OCI-LY3 (cell line): ENCODE measurements at regions not wholly inside any gene's neighbourhood (a gene's known extent, or its start where the extent isn't known, plus 50 kb on each side); places are given as distances from the start of the nearest gene placed in this dataset.

Source experiments
- EZH2phosphoT487 ChIP-seq: fragments of 200-600 bp; shearing (Covaris generic); IDR thresholded peaks from 2 replicates; pipeline ENCODE4 v1.6.1; 2018; ENCODE audit warnings: antibody characterized with exemption, mixed run types, low read depth
- TF ChIP-seq, protein P1 (sequence below): fragments of 200-600, 300-600 bp; sonication (generic); IDR thresholded peaks from 2 replicates; pipeline ENCODE4 v1.5.1; 2014; ENCODE audit warnings: antibody characterized with exemption, low read length, low read depth

DNA sequence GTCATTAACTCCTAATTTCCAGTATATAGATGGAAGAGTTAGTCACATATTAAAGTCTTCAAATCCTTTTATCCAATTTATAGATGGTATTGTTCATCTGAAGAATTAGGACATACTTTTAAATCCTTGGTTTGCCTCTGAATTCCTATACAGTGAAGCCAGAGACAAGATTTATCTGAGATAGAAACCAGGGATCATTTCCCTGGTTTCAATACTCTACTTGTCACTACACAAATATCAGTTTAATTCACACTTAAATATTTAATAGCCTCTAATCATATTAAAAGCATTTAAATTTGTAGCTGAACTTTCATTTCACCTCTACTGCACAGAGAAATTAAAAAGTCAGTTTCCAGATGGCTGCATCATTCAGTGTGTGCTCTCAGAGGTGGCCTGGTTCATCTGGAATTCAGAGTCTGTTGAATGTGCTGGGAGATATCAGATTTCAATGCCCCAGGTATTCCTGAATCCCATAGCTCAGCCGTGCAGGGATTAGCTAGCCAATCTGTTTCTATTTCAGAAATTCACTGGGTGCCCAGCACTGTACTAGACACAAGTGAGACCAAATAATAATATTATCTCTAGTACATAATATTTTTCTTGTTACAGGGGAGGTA is 344.3 kb downstream of the AASDHPPT start:
- TF ChIP-seq, protein P1, sequence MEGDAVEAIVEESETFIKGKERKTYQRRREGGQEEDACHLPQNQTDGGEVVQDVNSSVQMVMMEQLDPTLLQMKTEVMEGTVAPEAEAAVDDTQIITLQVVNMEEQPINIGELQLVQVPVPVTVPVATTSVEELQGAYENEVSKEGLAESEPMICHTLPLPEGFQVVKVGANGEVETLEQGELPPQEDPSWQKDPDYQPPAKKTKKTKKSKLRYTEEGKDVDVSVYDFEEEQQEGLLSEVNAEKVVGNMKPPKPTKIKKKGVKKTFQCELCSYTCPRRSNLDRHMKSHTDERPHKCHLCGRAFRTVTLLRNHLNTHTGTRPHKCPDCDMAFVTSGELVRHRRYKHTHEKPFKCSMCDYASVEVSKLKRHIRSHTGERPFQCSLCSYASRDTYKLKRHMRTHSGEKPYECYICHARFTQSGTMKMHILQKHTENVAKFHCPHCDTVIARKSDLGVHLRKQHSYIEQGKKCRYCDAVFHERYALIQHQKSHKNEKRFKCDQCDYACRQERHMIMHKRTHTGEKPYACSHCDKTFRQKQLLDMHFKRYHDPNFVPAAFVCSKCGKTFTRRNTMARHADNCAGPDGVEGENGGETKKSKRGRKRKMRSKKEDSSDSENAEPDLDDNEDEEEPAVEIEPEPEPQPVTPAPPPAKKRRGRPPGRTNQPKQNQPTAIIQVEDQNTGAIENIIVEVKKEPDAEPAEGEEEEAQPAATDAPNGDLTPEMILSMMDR, result no peak
- no peak for TF ChIP-seq EZH2phosphoT487
